Activated T-helper 1 cell treated with anti-CD3 and anti-CD28 coated beads, Interleukin-12 subunit alpha, Interleukin-12 subunit beta, Interleukin-2, Interleukin-4 antibody, amounts not matched to agents 30 ng/mL and 10 ng/mL and 1 ng/mL, durations not matched to agents 14 hours and 24 hours and 36 hours (primary cell): ENCODE measurements at regions not wholly inside any gene's neighbourhood (a gene's known extent, or its start where the extent isn't known, plus 50 kb on each side); places are given as distances from the start of the nearest gene placed in this dataset.
"Not testable (repeated sequence)": the region's sequence is repeated elsewhere in the genome, so short reads cannot be mapped to it uniquely, and the experiment has no call there.

ENCODE experiments used
- DNase-seq: peaks from one replicate; pipeline ENCODE4 v3.0.0; 2021; ENCODE audit warnings: low spot score
- H3K27ac Mint-ChIP-seq: one replicate; pipeline ENCODE4 v1.8.0; 2021; ENCODE audit warnings: mild to moderate bottlenecking, mixed read lengths
- H3K27me3 Mint-ChIP-seq: one replicate; pipeline ENCODE4 v1.8.0; 2022; ENCODE audit warnings: mild to moderate bottlenecking, moderate library complexity, mixed read lengths; ENCODE audit not compliant: insufficient read depth
- H3K36me3 Mint-ChIP-seq: one replicate; pipeline ENCODE4 v1.8.0; 2021; ENCODE audit warnings: low read depth, mixed read lengths
- H3K4me1 Mint-ChIP-seq: one replicate; pipeline ENCODE4 v1.8.0; 2021; ENCODE audit warnings: low read depth, mixed read lengths
- H3K4me3 Mint-ChIP-seq: one replicate; pipeline ENCODE4 v1.8.0; 2021; ENCODE audit warnings: mild to moderate bottlenecking, moderate library complexity, mixed read lengths
- H3K9me3 Mint-ChIP-seq: one replicate; pipeline ENCODE4 v1.8.0; 2021; ENCODE audit warnings: mixed read lengths
- intact Hi-C: fragments of 100-400 bp; cut with micrococcal nuclease; formaldehyde crosslinking; loops from one replicate; pipeline ENCODE4 v1.15.1; 2024

DNA sequence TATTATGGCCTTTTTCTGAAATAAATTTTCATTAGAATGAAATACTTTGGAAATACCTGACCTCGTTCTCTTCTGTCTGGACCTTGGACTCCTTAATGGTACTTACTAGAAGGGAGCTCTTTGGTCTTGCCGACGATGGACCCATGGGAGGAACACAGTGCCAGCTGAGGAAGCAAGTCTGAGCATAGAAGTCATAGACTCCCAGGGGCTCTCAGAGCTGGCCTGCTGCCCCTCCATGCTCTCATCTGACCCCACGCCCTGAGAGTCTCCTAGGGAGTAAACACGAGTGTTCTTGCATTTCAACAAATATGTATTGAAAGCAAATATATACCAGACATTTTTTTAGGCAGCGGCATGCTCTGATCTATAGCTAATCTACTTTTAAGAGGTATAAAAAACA lies 87.8 kb downstream of the PLEKHG1 start:
- Mint-ChIP-seq H3K27ac (no peak overlapping the region), H3K4me1 (no peaks in the 10 kb centered on the region), H3K36me3 (no peaks in the 10 kb centered on the region), H3K9me3 (no peaks in the 10 kb centered on the region), H3K27me3 (peaks cover 3% of the 10 kb centered on the region), H3K4me3 (no peak overlapping the region)
- intact Hi-C loops, result no loop called here
- DNase-seq, result no peak

- intact Hi-C loops, result no loop called here
- Mint-ChIP-seq H3K9me3 (no peaks in the 10 kb centered on the region), H3K27me3 (peaks cover 3% of the 10 kb centered on the region), H3K27ac (no peak overlapping the region), H3K36me3 (no peaks in the 10 kb centered on the region), H3K4me1 (no peaks in the 10 kb centered on the region), H3K4me3 (no peak overlapping the region)
- DNase-seq, result no peak
These were observed 90.4 kb downstream of the PLEKHG1 start for GRCh38 chr6:150689900-150690590.

GRCh38 chr6:150690681-150691080 lies 91.0 kb downstream of the PLEKHG1 start:
- no peak overlapping the region for H3K4me3 Mint-ChIP-seq
- H3K27me3 Mint-ChIP-seq, result peaks cover 3% of the 10 kb centered on the region
- H3K4me1 Mint-ChIP-seq, result no peaks in the 10 kb centered on the region
- H3K36me3 Mint-ChIP-seq, result no peaks in the 10 kb centered on the region
- H3K27ac Mint-ChIP-seq, result no peak overlapping the region
- intact Hi-C loops, result no loop called here
- no peak for DNase-seq
- no peaks in the 10 kb centered on the region for H3K9me3 Mint-ChIP-seq

- no peaks in the 10 kb centered on the region for H3K36me3 Mint-ChIP-seq
- no peak for DNase-seq
- no peak overlapping the region for H3K27ac Mint-ChIP-seq
- no peaks in the 10 kb centered on the region for H3K4me1 Mint-ChIP-seq
- intact Hi-C loops, result no loop called here
- H3K27me3 Mint-ChIP-seq, result no peaks in the 10 kb centered on the region
- no peak overlapping the region for H3K4me3 Mint-ChIP-seq
- no peaks in the 10 kb centered on the region for H3K9me3 Mint-ChIP-seq
These were observed 91.8 kb downstream of the PLEKHG1 start for GRCh38 chr6:150691463-150691862.

GRCh38 chr6:150692604-150693003 lies 92.9 kb downstream of the PLEKHG1 start:
- no peak overlapping the region for H3K27ac Mint-ChIP-seq
- intact Hi-C loops, result no loop called here
- H3K27me3 Mint-ChIP-seq, result peaks cover 6% of the 10 kb centered on the region
- H3K9me3 Mint-ChIP-seq, result no peaks in the 10 kb centered on the region
- H3K36me3 Mint-ChIP-seq, result no peaks in the 10 kb centered on the region
- DNase-seq, result no peak
- no peaks in the 10 kb centered on the region for H3K4me1 Mint-ChIP-seq
- no peak overlapping the region for H3K4me3 Mint-ChIP-seq

DNA sequence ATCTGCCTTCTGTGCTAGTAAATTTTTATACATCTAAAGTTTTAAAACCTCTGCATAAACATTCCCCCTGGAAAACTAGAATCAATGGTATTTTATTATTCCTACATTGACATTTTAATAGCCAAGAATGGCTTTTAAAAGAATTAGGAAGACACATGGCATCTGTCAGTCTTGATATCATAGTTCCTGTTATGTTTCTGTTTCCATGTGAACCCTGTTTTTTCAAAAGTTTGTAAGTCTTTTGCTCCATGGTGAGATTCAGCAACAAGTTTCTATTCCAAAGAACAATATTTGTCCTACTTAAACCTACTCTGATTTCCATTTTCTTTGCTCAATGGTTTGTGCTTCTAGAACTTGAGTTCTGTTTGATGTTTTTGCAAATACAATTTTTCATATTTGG lies 95.2 kb downstream of the PLEKHG1 start:
- H3K36me3 Mint-ChIP-seq, result no peaks in the 10 kb centered on the region
- H3K27ac Mint-ChIP-seq, result no peak overlapping the region
- intact Hi-C loops, result no loop called here
- H3K9me3 Mint-ChIP-seq, result no peaks in the 10 kb centered on the region
- H3K4me3 Mint-ChIP-seq, result no peak overlapping the region
- DNase-seq, result no peak
- no peaks in the 10 kb centered on the region for H3K4me1 Mint-ChIP-seq
- peaks cover 7% of the 10 kb centered on the region for H3K27me3 Mint-ChIP-seq

GRCh38 chr6:150695652-150696051 lies 96.0 kb downstream of the PLEKHG1 start:
- DNase-seq, result no peak
- H3K36me3 Mint-ChIP-seq, result no peaks in the 10 kb centered on the region
- H3K9me3 Mint-ChIP-seq, result no peaks in the 10 kb centered on the region
- H3K27me3 Mint-ChIP-seq, result peaks cover 7% of the 10 kb centered on the region
- H3K27ac Mint-ChIP-seq, result no peak overlapping the region
- intact Hi-C loops, result no loop called here
- no peaks in the 10 kb centered on the region for H3K4me1 Mint-ChIP-seq
- no peak overlapping the region for H3K4me3 Mint-ChIP-seq

DNA sequence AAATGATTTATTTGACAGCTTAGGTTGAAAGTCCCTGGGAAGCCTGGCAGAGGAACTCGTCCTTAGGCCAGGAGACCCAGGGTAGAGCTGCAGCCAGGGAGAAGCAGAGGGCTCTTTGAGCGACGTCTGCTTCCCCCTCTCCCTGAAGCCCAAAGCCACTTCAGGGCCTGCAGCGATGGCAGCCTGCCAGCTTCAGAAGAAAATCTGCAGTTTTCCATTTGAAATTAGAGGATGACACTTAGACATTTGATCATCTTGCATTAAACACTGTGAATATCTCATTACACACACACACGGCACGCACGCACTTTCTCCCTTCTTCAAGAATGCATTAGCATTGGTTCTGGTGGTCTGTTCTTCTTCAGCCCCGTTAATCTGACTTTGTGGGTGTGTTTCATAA lies 96.5 kb downstream of the PLEKHG1 start:
- no peak for DNase-seq

GRCh38 chr6:150696918-150697317 lies 97.2 kb downstream of the PLEKHG1 start:
- H3K27me3 Mint-ChIP-seq, H3K27ac Mint-ChIP-seq, intact Hi-C loops, H3K36me3 Mint-ChIP-seq, H3K9me3 Mint-ChIP-seq, DNase-seq, H3K4me1 Mint-ChIP-seq, H3K4me3 Mint-ChIP-seq: not testable (repeated sequence)

More for the DNA sequence above, 96.5 kb downstream of the PLEKHG1 start:
- Mint-ChIP-seq H3K36me3 (no peaks in the 10 kb centered on the region), H3K4me3 (no peak overlapping the region), H3K27me3 (peaks cover 7% of the 10 kb centered on the region), H3K9me3 (no peaks in the 10 kb centered on the region), H3K27ac (no peak overlapping the region), H3K4me1 (no peaks in the 10 kb centered on the region)
- intact Hi-C loops, result no loop called here

GRCh38 chr6:150697515-150697914 lies 97.8 kb downstream of the PLEKHG1 start:
- Mint-ChIP-seq H3K4me3 (no peak overlapping the region), H3K27ac (no peak overlapping the region), H3K27me3 (peaks cover 7% of the 10 kb centered on the region), H3K36me3 (no peaks in the 10 kb centered on the region), H3K9me3 (no peaks in the 10 kb centered on the region), H3K4me1 (no peaks in the 10 kb centered on the region)
- intact Hi-C loops, result no loop called here
- no peak for DNase-seq

GRCh38 chr6:150698391-150698790 lies 98.7 kb downstream of the PLEKHG1 start:
- DNase-seq, result no peak
- Mint-ChIP-seq H3K4me1 (no peaks in the 10 kb centered on the region), H3K9me3 (no peaks in the 10 kb centered on the region), H3K27ac (no peak overlapping the region), H3K36me3 (no peaks in the 10 kb centered on the region), H3K4me3 (no peak overlapping the region), H3K27me3 (peaks cover 7% of the 10 kb centered on the region)
- intact Hi-C loops, result no loop called here

DNA sequence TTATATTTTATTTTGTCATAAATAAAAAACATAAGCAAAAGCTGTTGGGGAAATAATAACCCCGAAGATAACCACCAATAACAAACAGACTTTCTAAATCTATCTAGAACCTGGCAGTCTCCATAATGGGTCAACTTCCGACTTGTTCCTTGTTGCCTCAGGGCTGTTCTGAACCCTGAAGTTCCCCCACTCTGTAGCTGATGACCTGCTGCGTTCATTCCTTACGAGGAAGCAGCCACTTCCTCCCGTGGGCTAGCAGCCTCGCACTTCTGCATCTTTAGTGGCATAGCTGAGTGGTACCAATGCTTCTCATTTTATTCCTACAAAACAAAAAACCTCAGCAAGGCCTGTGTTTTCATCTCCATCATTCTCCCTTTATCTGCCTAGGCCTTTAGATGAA lies 103.0 kb downstream of the PLEKHG1 start:
- intact Hi-C loops, result no loop called here
- DNase-seq, result no peak
- peaks cover 1% of the 10 kb centered on the region for H3K27me3 Mint-ChIP-seq
- H3K4me3 Mint-ChIP-seq, result no peak overlapping the region
- H3K27ac Mint-ChIP-seq, result no peak overlapping the region
- no peaks in the 10 kb centered on the region for H3K36me3 Mint-ChIP-seq
- no peaks in the 10 kb centered on the region for H3K4me1 Mint-ChIP-seq
- H3K9me3 Mint-ChIP-seq, result no peaks in the 10 kb centered on the region

GRCh38 chr6:150704447-150705192 lies 104.9 kb downstream of the PLEKHG1 start:
- H3K4me1 Mint-ChIP-seq, result no peaks in the 10 kb centered on the region
- no peak for DNase-seq

More at GRCh38 chr6:150704447-150705192, 104.9 kb downstream of the PLEKHG1 start:
- Mint-ChIP-seq H3K27ac (no peak overlapping the region), H3K36me3 (no peaks in the 10 kb centered on the region), H3K27me3 (no peaks in the 10 kb centered on the region), H3K9me3 (no peaks in the 10 kb centered on the region), H3K4me3 (no peak overlapping the region)
- intact Hi-C loops, result no loop called here
